Activated naive CD4-positive, alpha-beta T cell treated with anti-CD3 and anti-CD28 coated beads, Interleukin-2, amount 10 ng/mL, durations not matched to agents 7 days and 5 days (primary cell): ENCODE measurements at regions not wholly inside any gene's neighbourhood (a gene's known extent, or its start where the extent isn't known, plus 50 kb on each side); places are given as distances from the start of the nearest gene placed in this dataset.
"Not testable (repeated sequence)": the region's sequence is repeated elsewhere in the genome, so short reads cannot be mapped to it uniquely, and the experiment has no call there.

ENCODE experiments used
- CTCF ChIA-PET: fragments of 350-600 bp; sonication (Branson Sonifier 250); formaldehyde crosslinking; loops from one replicate; lab custom pipeline; 2021; ENCODE audit warnings: antibody characterized with exemption; lab: Charles Lee
- DNase-seq: peaks from one replicate; pipeline ENCODE4 v3.0.0-alpha.2; 2020
- H3K27ac Mint-ChIP-seq: one replicate; pipeline ENCODE4 v1.8.0; 2021; ENCODE audit warnings: mild to moderate bottlenecking, moderate library complexity, mixed read lengths
- H3K27me3 Mint-ChIP-seq: one replicate; pipeline ENCODE4 v1.8.0; 2021; ENCODE audit warnings: mild to moderate bottlenecking, mixed read lengths
- H3K36me3 Mint-ChIP-seq: one replicate; pipeline ENCODE4 v1.8.0; 2021; ENCODE audit warnings: mixed read lengths
- H3K4me1 Mint-ChIP-seq: one replicate; pipeline ENCODE4 v1.8.0; 2021; ENCODE audit warnings: mixed read lengths
- H3K4me3 Mint-ChIP-seq: one replicate; pipeline ENCODE4 v1.8.0; 2021; ENCODE audit warnings: mild to moderate bottlenecking, moderate library complexity, mixed read lengths
- H3K9me3 Mint-ChIP-seq: one replicate; pipeline ENCODE4 v1.8.0; 2021; ENCODE audit warnings: mixed read lengths

DNA sequence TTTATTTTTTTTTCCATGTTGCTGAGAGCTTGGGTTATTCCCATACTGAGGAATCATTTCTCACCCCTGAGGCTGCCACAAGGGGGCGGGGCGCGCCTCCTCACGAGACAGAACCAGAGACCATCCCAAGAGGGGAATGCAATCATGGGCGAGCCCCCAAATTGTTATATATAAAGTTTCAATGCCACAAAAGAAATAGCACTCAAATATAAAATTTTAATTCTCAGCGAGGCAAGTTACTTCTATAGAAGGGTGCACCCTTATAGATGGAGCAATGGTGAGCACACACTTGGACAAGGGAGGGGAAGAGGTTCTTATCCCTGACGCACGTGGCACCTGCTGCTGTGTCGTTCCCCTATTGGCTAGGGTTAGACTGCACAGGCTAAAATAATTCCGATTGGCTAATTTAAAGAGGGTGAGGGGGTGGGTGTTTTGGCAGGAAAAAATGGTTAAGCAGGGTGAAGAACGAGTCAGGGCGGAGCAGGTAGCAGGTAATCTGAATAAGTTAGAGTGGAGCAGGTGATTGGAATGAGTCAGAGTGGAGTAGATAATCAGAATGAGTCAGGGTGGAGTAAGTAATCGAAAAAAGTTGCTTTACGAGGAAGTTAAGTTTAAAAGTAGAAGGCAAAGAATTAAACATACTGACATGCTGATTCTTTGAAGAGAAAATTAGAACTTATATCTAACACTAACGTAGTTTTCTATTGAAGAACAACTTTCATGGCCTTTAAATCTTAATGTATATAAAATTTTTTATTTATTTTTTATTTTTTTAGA lies 177.5 kb downstream of the MTCL1 start:
- CTCF ChIA-PET: no interaction called here
- DNase-seq: no peak
- Mint-ChIP-seq H3K27me3 (peaks cover 10% of the 10 kb centered on the region), H3K9me3 (peaks cover 16% of the 10 kb centered on the region), H3K36me3 (no peaks in the 10 kb centered on the region), H3K27ac (no peak overlapping the region), H3K4me3 (no peak overlapping the region), H3K4me1 (no peaks in the 10 kb centered on the region)

DNA sequence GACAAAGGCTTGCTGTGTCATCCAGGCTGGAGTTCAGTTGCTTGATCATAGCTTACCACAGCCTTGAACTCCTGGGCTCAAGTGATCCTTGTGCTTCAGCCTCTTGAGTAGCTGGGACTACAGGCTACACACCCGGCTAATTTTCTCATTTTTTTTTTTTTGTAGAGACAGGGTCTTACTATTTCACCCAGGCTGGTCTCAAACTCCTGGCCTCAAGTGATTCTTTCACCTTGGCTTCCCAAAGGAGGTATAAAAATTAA lies 178.0 kb downstream of the MTCL1 start:
- H3K9me3 Mint-ChIP-seq: peaks cover 17% of the 10 kb centered on the region

DNA sequence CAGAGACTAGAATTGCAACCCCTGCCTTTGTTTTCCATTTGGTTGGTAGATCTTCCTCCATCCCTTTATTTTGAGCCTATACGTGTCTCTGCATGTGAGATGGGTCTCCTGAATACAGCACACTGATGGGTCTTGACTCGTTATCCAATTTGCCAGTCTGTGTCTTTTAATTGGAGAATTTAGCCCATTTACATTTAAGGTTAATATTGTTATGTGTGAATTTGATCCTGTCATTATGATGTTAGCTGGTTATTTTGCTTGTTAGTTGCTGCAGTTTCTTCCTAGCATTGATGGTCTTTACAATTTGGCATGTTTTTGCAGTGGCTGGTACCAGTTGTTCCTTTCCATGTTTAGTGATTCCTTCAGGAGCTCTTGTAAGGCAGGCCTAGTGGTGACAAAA lies 182.5 kb downstream of the MTCL1 start:
- peaks cover 11% of the 10 kb centered on the region for H3K9me3 Mint-ChIP-seq
- H3K4me1 Mint-ChIP-seq, DNase-seq, CTCF ChIA-PET, H3K36me3 Mint-ChIP-seq, H3K27ac Mint-ChIP-seq, H3K4me3 Mint-ChIP-seq: not testable (repeated sequence)
- peaks cover 15% of the 10 kb centered on the region for H3K27me3 Mint-ChIP-seq

More for the DNA sequence above, 178.0 kb downstream of the MTCL1 start:
- Mint-ChIP-seq H3K36me3 (no peaks in the 10 kb centered on the region), H3K27ac (no peak overlapping the region), H3K27me3 (peaks cover 10% of the 10 kb centered on the region), H3K4me1 (no peaks in the 10 kb centered on the region), H3K4me3 (no peak overlapping the region)
- CTCF ChIA-PET: no interaction called here
- no peak for DNase-seq

DNA sequence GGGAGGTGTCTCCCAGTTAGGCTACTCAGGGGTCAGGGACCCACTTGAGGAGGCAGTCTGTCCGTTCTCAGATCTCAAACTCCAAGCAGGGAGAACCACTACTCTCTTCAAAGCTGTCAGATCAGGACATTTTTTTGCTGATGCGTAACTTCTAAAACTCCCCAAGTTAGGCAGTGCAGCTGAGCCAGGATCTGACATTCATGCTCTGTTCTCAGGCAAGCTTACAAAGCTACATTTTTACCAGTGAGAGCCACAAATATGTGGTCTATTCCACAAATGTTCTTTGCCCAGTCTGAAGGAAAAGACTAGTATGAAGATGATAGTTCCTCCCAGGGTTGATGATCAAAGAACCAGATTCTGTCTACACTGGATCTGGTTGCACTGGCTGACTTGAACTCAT lies 184.1 kb downstream of the MTCL1 start:
- no peak overlapping the region for H3K27ac Mint-ChIP-seq
- H3K9me3 Mint-ChIP-seq: peaks cover 6% of the 10 kb centered on the region
- peaks cover 15% of the 10 kb centered on the region for H3K27me3 Mint-ChIP-seq
- CTCF ChIA-PET: no interaction called here
- no peaks in the 10 kb centered on the region for H3K4me1 Mint-ChIP-seq
- DNase-seq: no peak
- H3K36me3 Mint-ChIP-seq: no peaks in the 10 kb centered on the region
- H3K4me3 Mint-ChIP-seq: no peak overlapping the region

DNA sequence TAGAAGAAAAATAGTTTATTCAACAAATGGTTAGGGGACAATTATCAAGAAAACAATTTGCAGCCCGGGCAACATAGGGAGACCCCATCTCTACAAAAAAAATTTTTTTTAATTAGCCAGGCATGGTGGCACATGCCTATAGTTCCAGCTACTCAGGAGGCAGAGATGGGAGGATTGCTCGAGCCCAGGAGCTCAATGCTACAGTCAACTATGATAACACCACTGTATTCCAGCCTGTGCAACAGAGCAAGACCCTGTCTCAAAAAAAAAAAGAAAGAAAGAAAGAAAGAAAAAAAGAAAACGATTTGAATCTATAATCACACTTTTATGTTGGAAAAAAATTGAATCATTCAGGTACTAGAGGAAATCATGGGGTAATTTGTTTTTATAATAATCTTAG lies 185.1 kb downstream of the MTCL1 start:
- H3K4me3 Mint-ChIP-seq, H3K27ac Mint-ChIP-seq, DNase-seq, CTCF ChIA-PET, H3K4me1 Mint-ChIP-seq, H3K9me3 Mint-ChIP-seq, H3K36me3 Mint-ChIP-seq: not testable (repeated sequence)
- peaks cover 15% of the 10 kb centered on the region for H3K27me3 Mint-ChIP-seq

DNA sequence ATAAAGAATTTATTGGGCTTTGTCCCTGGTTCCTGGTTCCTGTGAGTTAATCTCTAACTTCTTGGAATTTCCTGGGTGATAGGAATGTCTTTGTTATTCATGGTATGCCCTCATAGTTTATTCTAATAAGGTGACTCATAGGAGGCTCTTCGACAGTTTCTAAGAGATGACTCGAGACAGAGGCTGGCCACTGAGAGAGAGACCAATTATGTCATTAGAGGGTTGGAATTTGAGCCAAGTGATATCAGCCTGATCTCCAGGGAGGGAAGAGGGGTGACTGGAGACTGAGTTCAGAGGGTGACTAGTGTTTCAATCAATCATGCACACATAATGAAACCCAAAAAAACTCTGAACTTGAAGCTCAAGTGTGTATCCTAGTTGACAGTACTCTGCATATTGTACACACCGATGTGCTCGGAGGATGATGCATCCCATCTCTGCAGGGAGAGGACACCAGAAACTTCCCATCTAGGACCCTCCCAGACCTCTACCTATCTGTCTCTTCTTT lies 185.7 kb downstream of the MTCL1 start:
- CTCF ChIA-PET: no interaction called here
- Mint-ChIP-seq H3K4me1 (no peaks in the 10 kb centered on the region), H3K4me3 (no peak overlapping the region), H3K9me3 (peaks cover 3% of the 10 kb centered on the region), H3K27ac (no peak overlapping the region), H3K36me3 (no peaks in the 10 kb centered on the region), H3K27me3 (peaks cover 17% of the 10 kb centered on the region)
- DNase-seq: no peak

DNA sequence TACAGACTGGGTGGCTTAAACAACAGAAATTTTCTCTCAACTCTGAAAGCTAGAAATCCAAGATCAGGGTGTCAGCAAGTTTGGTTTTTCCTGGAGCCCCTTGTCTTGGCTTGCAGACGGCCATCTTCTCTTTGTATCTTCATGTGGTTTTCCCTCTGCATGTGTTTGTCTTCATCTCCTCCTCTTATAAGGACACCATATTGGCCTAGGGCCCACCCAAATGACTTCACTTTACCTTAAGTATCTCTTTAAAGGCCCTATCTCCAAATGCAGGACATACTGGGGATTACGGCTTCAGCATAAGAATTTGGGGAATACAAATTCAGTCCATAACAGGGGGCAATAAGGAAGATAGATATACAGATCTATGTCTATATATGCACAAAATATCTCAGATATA lies 187.9 kb downstream of the MTCL1 start:
- H3K36me3 Mint-ChIP-seq: no peaks in the 10 kb centered on the region
- peaks cover 19% of the 10 kb centered on the region for H3K27me3 Mint-ChIP-seq
- no peaks in the 10 kb centered on the region for H3K9me3 Mint-ChIP-seq
- H3K4me1 Mint-ChIP-seq: no peaks in the 10 kb centered on the region
- H3K27ac Mint-ChIP-seq: no peak overlapping the region
- no peak overlapping the region for H3K4me3 Mint-ChIP-seq
- CTCF ChIA-PET: no interaction called here
- no peak for DNase-seq

DNA sequence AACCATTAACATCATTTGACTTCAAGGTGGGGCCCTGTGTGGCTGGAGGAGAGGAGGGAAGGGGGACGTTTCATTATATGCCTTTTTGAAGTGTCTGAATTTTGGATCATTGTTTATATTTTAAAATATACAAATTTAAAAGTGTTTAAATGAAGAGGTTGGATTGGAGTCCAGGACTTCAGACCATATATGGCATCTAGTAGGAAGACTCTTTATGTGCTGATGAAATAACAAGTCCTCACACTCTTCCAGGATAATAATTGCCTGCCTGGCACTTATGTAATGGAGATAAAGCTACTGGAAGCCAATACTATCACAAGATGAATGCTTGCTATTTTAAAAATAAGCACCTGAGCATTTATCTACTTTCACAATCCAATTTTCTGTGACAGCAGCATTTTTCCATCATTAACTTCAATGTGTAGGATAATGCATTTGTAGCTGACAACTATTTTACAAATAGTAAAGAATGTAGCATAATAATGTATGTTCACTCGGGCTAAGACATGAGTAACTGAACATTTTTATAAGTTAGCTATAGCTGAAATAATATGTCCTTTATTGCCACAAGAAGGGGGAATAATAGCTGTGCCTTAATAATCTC lies 188.4 kb downstream of the MTCL1 start:
- H3K4me3 Mint-ChIP-seq: no peak overlapping the region
- CTCF ChIA-PET: no interaction called here
- no peaks in the 10 kb centered on the region for H3K4me1 Mint-ChIP-seq
- no peak for DNase-seq
- H3K27ac Mint-ChIP-seq: no peak overlapping the region
- H3K27me3 Mint-ChIP-seq: peaks cover 16% of the 10 kb centered on the region
- no peaks in the 10 kb centered on the region for H3K36me3 Mint-ChIP-seq
- H3K9me3 Mint-ChIP-seq: no peaks in the 10 kb centered on the region

DNA sequence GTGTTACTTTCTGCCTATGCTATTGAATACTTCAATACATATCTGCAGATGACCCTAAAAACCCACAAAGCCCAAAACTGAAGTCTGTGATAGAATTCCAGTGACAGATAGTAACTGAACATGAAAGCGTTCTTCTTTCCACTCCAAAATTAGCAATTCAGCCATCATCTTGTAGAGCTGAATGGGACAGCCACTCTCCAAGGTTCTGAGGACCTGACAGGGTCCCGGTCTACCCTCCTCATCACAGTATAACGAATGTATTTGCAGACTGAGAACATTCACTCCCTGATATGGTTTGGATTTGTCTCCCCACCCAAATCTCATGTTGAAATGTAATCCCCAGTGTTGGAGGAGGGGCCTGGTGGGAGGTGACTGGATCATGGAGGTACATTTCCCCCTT lies 189.5 kb downstream of the MTCL1 start:
- H3K27me3 Mint-ChIP-seq: peaks cover 16% of the 10 kb centered on the region
- no peak overlapping the region for H3K27ac Mint-ChIP-seq
- CTCF ChIA-PET: no interaction called here
- H3K4me3 Mint-ChIP-seq: no peak overlapping the region
- no peak for DNase-seq
- no peaks in the 10 kb centered on the region for H3K36me3 Mint-ChIP-seq
- H3K9me3 Mint-ChIP-seq: no peaks in the 10 kb centered on the region
- H3K4me1 Mint-ChIP-seq: no peaks in the 10 kb centered on the region

DNA sequence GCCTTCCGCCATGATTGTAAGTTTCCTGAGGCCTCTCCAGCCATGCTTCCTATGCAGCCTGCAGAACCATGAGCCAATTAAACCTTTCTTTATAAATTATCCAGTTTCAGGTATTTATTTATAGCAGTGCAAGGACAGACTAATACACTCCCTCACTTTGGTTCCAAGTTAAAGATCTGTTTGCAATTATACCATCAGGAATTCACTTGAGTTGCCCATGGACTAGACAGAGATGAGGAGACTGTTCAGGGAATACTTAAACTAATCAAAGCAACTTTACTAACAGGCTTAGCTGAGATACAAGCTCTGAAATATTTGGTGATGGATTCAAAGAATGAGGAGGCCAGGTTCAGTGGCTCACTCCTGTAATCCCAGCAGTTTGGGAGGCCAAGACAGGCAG lies 190.0 kb downstream of the MTCL1 start:
- no peaks in the 10 kb centered on the region for H3K36me3 Mint-ChIP-seq
- CTCF ChIA-PET: no interaction called here

DNA sequence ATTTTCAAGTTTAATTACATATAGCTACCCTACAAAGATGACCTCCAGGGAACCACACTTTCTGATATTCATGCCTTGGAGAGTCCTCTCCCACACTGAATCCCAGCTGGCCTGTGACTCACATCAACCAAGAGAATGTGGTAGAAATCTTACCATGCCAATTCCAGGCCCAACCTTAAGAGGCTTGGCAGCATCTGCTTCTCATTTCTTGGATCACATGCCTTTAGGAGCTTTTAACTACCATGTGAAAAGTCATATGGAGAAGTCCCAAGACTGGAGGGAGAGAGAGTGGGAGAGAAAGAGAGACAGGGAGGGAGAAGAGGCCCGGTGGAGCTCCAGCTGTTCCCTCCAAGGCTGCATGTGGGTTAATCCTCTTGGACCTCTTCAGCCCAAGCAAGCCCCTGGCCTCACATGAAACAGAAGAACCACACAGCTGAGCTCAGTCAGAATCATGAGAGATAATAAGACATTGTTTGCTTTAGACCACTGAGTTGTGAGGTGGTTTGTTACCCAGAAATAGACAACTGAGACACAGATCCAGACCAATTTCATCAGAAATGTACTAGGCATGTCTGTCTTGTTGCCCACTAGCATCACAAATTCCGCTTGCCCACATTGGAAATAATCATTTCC lies 190.7 kb downstream of the MTCL1 start:
- Mint-ChIP-seq H3K36me3 (no peaks in the 10 kb centered on the region), H3K27me3 (peaks cover 12% of the 10 kb centered on the region), H3K27ac (no peak overlapping the region), H3K4me3 (no peak overlapping the region), H3K4me1 (peaks cover 2% of the 10 kb centered on the region), H3K9me3 (no peaks in the 10 kb centered on the region)
- CTCF ChIA-PET: no interaction called here
- DNase-seq: no peak

More for the DNA sequence above, 190.0 kb downstream of the MTCL1 start:
- Mint-ChIP-seq H3K27me3 (peaks cover 15% of the 10 kb centered on the region), H3K4me3 (no peak overlapping the region), H3K9me3 (no peaks in the 10 kb centered on the region), H3K4me1 (no peaks in the 10 kb centered on the region), H3K27ac (no peak overlapping the region)
- DNase-seq: no peak

DNA sequence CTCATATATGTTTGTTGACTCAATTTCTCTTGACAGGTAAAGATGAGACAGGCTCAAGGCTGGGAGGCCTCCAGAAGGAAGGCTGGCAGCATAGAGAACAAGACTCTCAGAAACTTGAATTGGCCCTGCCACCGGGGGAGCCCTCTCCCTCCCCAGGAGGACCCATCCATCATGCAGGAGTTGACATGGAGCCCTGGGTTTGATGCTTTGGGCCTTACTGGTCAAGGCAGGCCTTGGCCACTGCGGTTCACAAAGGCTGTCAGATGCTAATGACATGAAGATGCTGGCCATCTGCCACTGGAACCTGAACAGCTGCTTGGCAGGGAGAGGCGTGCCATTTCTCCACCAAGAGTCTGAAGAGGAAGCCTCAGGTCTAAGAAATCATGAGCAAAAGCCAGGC lies 193.6 kb downstream of the MTCL1 start:
- Mint-ChIP-seq H3K36me3 (no peaks in the 10 kb centered on the region), H3K9me3 (no peaks in the 10 kb centered on the region), H3K4me1 (peaks cover 4% of the 10 kb centered on the region), H3K27me3 (peaks cover 23% of the 10 kb centered on the region), H3K27ac (no peak overlapping the region), H3K4me3 (no peak overlapping the region)
- no peak for DNase-seq
- CTCF ChIA-PET: no interaction called here

DNA sequence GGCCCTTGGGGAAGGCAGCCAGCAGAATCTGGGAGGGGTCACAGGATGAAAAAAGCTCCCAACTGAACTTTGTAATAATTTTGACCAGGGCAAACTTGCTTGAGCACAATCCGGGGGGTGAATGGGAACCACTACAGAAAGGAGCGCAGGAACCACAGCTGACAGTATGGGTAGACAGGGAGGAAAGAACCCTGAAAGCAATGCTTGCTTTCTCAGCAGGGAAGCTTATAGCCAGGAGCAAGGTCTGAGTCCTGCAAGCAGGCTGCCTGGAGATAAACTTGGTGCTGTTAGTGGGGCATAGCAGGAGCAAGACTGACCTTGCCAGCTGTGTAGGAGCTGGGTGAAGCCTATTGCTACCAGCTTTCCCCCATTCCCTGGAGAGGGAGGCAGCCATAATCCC lies 195.2 kb downstream of the MTCL1 start:
- DNase-seq: no peak
- peaks cover 4% of the 10 kb centered on the region for H3K4me1 Mint-ChIP-seq
- CTCF ChIA-PET: no interaction called here
- no peak overlapping the region for H3K4me3 Mint-ChIP-seq
- peaks cover 3% of the 10 kb centered on the region for H3K9me3 Mint-ChIP-seq
- no peak overlapping the region for H3K27ac Mint-ChIP-seq
- no peaks in the 10 kb centered on the region for H3K36me3 Mint-ChIP-seq
- H3K27me3 Mint-ChIP-seq: peaks cover 24% of the 10 kb centered on the region

DNA sequence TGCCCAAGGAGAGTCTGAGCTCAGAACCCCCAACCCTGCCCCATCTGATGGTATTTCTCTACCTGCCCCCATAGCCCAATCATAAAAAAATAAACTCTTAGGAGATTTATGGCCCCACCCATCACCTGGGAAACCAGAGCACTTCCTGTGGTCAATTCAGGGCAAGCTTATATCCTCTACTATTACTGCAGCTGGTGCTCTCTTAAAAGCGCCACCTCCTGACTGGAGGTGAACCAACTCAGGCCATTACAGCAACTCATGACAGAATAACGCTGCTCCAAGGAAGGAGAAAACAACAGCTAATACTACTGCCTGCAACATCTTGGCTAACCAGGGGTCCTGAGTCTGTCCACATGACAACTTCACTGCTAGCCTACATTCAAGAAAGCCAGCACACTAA lies 195.7 kb downstream of the MTCL1 start:
- Mint-ChIP-seq H3K4me3 (no peak overlapping the region), H3K9me3 (peaks cover 5% of the 10 kb centered on the region), H3K4me1 (peaks cover 4% of the 10 kb centered on the region), H3K27me3 (peaks cover 22% of the 10 kb centered on the region), H3K36me3 (no peaks in the 10 kb centered on the region), H3K27ac (no peak overlapping the region)
- CTCF ChIA-PET: no interaction called here
- no peak for DNase-seq

DNA sequence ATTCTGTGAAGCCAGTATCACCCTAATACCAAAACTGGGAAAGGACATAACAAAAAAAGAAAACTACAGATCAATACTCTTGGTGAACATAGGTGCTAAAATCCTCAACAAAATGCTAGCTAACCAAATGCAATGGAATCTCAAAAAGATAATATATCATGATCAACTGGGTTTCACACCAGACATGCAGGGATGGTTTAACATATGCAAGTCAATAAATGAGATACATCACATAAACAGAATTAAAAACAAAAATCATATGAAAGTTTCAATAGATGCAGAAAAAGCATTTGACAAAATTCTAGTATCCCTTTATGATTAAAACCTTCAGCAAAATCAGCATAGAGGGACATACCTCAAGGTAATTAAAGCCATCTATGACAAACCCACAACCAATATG lies 198.2 kb upstream of the NDUFV2 start:
- Mint-ChIP-seq H3K27ac (no peak overlapping the region), H3K9me3 (peaks cover 10% of the 10 kb centered on the region), H3K27me3 (peaks cover 15% of the 10 kb centered on the region), H3K4me3 (no peak overlapping the region), H3K36me3 (no peaks in the 10 kb centered on the region), H3K4me1 (peaks cover 4% of the 10 kb centered on the region)
- DNase-seq: no peak
- CTCF ChIA-PET: no interaction called here
